ENCODE measurements at regions not wholly inside any gene's neighbourhood (a gene's known extent, or its start where the extent isn't known, plus 50 kb on each side); places are given as distances from the start of the nearest gene placed in this dataset.

- H3K4me3 ChIP-seq (ENCODE audit: low read depth, low read length): no peak overlapping the region
- no peak for TF ChIP-seq CTCF (IDR thresholded peaks at IDR 0.05; ENCODE audit: low read depth, low read length)
- in situ Hi-C loops (cut with HindIII; ENCODE audit: low sequenced_read_pairs): no loop called here
- no peak for DNase-seq (ENCODE audit: low read depth, low spot score)
Observed at GRCh38 chr17:79534111-79534510, 76.7 kb downstream of the RBFOX3 start.

- no peak for DNase-seq (ENCODE audit: low read depth, low spot score)
- in situ Hi-C loops (cut with HindIII; ENCODE audit: low sequenced_read_pairs): no loop called here
- no peak for TF ChIP-seq CTCF (IDR thresholded peaks at IDR 0.05; ENCODE audit: low read depth, low read length)
- no peak overlapping the region for H3K4me3 ChIP-seq (ENCODE audit: low read depth, low read length)
Observed at GRCh38 chr17:79533116-79533515, 77.7 kb downstream of the RBFOX3 start.

- no peak for TF ChIP-seq CTCF (IDR thresholded peaks at IDR 0.05; ENCODE audit: low read depth, low read length)
- in situ Hi-C loops (cut with HindIII; ENCODE audit: low sequenced_read_pairs): no loop called here
- no peak overlapping the region for H3K4me3 ChIP-seq (ENCODE audit: low read depth, low read length)
- no peak for DNase-seq (ENCODE audit: low read depth, low spot score)
Observed at GRCh38 chr17:79532107-79532790, 78.6 kb downstream of the RBFOX3 start.

- in situ Hi-C loops (cut with HindIII; ENCODE audit: low sequenced_read_pairs): no loop called here
- no peak for TF ChIP-seq CTCF (IDR thresholded peaks at IDR 0.05; ENCODE audit: low read depth, low read length)
Observed at GRCh38 chr17:79531191-79532095, 79.4 kb downstream of the RBFOX3 start.

GRCh38 chr17:79530361-79531105 lies 80.3 kb downstream of the RBFOX3 start:
- DNase-seq (ENCODE audit: low read depth, low spot score): no peak
- in situ Hi-C loops (cut with HindIII; ENCODE audit: low sequenced_read_pairs): no loop called here
- no peak overlapping the region for H3K4me3 ChIP-seq (ENCODE audit: low read depth, low read length)
- TF ChIP-seq CTCF (IDR thresholded peaks at IDR 0.05; ENCODE audit: low read depth, low read length): no peak

More at GRCh38 chr17:79531191-79532095, 79.4 kb downstream of the RBFOX3 start:
- no peak for DNase-seq (ENCODE audit: low read depth, low spot score)
- H3K4me3 ChIP-seq (ENCODE audit: low read depth, low read length): no peak overlapping the region

GRCh38 chr17:79529661-79530081 lies 81.2 kb downstream of the RBFOX3 start:
- TF ChIP-seq CTCF (IDR thresholded peaks at IDR 0.05; ENCODE audit: low read depth, low read length): no peak
- no peak overlapping the region for H3K4me3 ChIP-seq (ENCODE audit: low read depth, low read length)
- DNase-seq (ENCODE audit: low read depth, low spot score): no peak
- in situ Hi-C loops (cut with HindIII; ENCODE audit: low sequenced_read_pairs): no loop called here
